Muscle layer of duodenum (tissue), 2 donors: ENCODE measurements at regions not wholly inside any gene's neighbourhood (a gene's known extent, or its start where the extent isn't known, plus 50 kb on each side); places are given as distances from the start of the nearest gene placed in this dataset.

Experiments
- H3K27ac ChIP-seq: one replicate; pipeline ENCODE4 v1.7.0; 2013; ENCODE audit warnings: mild to moderate bottlenecking, low read length
- H3K27me3 ChIP-seq: one replicate; pipeline ENCODE4 v1.7.0; 2013; ENCODE audit warnings: low read depth, mild to moderate bottlenecking, control low read depth, low read length
- H3K36me3 ChIP-seq, 2 donors: one replicate each; pipeline ENCODE4 v1.7.0; 2013; ENCODE audit warnings: low read length in 2 of 2, control low read depth in 1 of 2, mild to moderate bottlenecking in 1 of 2; ENCODE audit not compliant: insufficient read depth in 2 of 2, control insufficient read depth in 1 of 2
- H3K4me1 ChIP-seq, 2 donors: one replicate each; pipeline ENCODE4 v1.7.0; 2013; ENCODE audit warnings: low read length in 2 of 2, mild to moderate bottlenecking in 2 of 2, control low read depth in 1 of 2, moderate library complexity in 1 of 2; ENCODE audit not compliant: insufficient read depth in 2 of 2, control insufficient read depth in 1 of 2
- H3K4me3 ChIP-seq, 2 donors: one replicate each; pipeline ENCODE4 v1.7.0; 2013; ENCODE audit warnings: low read length in 2 of 2, low read depth in 1 of 2, mild to moderate bottlenecking in 1 of 2
- H3K9me3 ChIP-seq, 2 donors: one replicate each; pipeline ENCODE4 v1.7.0; 2013; ENCODE audit warnings: low read length in 2 of 2, control low read depth in 1 of 2, mild to moderate bottlenecking in 1 of 2; ENCODE audit not compliant: control insufficient read depth in 1 of 2
- donor health status: healthy.

- H3K4me3 ChIP-seq = no peak overlapping the region
- H3K9me3 ChIP-seq = no peaks in the 10 kb centered on the region
- peaks cover under 1% of the 10 kb centered on the region for H3K27me3 ChIP-seq
- H3K4me1 ChIP-seq = no peaks in the 10 kb centered on the region
- H3K36me3 ChIP-seq = no peaks in the 10 kb centered on the region
- no peak overlapping the region for H3K27ac ChIP-seq
Observed at GRCh38 chr17:77691216-77692085, 267.1 kb upstream of the TNRC6C start.

- Histone ChIP-seq H3K4me1 (peaks cover 0 to 6% of the 10 kb centered on the region in 2 donors), H3K9me3 (no peaks in the 10 kb centered on the region), H3K4me3 (no peak overlapping the region), H3K27ac (no peak overlapping the region), H3K27me3 (peaks cover 8% of the 10 kb centered on the region), H3K36me3 (no peaks in the 10 kb centered on the region)
Observed at GRCh38 chr17:77692571-77693161, 265.8 kb upstream of the TNRC6C start.

GRCh38 chr17:77693301-77693700 is 265.2 kb upstream of the TNRC6C start:
- Histone ChIP-seq H3K36me3 (no peaks in the 10 kb centered on the region), H3K27me3 (peaks cover 8% of the 10 kb centered on the region)

DNA sequence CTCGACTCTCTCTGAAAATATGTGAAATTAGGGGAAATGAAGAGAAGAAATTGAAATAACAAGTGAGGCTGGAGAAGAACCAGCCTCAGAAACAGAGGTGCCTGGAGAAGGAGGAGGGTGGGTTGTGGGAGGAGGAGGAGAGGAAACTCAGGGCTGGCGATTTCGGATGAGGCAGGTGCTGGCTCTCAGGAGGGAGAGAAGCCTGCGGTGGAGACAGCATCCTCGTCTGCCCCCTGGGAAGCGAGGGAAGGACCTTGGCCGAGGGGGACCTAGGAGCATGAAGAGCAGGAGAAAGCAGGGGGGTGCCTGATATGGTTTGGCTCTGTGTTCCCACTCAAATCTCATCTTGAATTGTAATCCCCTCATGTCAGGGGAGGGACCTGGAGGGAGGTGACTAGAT is 264.7 kb upstream of the TNRC6C start:
- no peak overlapping the region for H3K4me3 ChIP-seq
- H3K9me3 ChIP-seq = no peaks in the 10 kb centered on the region
- peaks cover 0 to 6% of the 10 kb centered on the region in 2 donors for H3K4me1 ChIP-seq
- H3K27me3 ChIP-seq = peaks cover 8% of the 10 kb centered on the region
- H3K27ac ChIP-seq = no peak overlapping the region
- H3K36me3 ChIP-seq = no peaks in the 10 kb centered on the region

More at GRCh38 chr17:77693301-77693700, 265.2 kb upstream of the TNRC6C start:
- Histone ChIP-seq H3K9me3 (no peaks in the 10 kb centered on the region), H3K27ac (no peak overlapping the region), H3K4me3 (no peak overlapping the region), H3K4me1 (peaks cover 0 to 6% of the 10 kb centered on the region in 2 donors)

DNA sequence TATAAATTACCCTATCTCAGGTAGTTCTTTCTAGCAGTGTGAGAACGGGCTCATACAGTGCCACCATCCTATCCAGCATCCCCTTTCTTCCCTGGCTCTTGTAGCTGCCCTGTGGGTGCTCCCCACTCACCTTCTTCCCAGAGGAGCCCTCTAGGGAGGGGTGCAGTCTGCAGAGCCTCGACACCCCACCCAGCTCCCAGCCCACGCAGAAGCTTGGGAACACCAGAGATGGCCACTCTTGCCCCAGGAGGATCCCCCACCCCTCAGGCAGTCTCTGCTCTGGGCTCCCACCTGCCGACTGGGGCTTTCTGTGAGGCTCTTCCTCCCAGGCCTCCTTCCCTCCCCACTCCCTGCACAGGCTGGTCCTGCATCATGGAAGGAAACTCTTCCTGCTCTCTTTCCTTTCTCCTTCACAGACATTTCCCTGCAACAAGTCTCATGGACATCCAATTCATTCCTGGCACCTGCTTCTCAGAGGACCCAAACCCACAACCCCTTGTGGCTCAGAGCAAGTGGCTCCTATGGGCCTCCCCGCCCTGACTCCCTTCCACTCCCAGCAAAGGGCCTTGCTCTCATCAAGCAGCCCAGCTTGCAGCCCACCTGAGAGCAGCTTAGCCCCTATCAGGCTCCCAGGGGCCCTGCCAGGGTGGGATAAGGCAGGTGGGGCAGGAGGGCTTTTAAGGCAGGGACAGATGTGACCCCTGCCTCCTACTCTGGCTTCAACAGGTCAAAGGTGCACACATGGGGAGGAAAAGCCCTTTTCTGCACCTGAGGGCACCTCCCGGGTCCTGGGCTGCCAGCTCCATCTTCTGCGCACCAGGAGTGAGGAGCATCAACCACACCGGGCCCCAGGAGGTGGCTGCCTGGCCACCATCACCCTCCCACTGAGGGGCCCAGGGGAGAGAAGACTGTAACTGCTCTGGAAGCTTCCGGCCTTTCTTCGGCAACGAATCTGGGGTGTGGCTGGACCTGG is 263.8 kb upstream of the TNRC6C start:
- no peaks in the 10 kb centered on the region for H3K9me3 ChIP-seq
- H3K4me3 ChIP-seq = no peak overlapping the region
- H3K4me1 ChIP-seq = peaks cover 0 to 6% of the 10 kb centered on the region in 2 donors
- no peak overlapping the region for H3K27ac ChIP-seq
- H3K36me3 ChIP-seq = no peaks in the 10 kb centered on the region
- peaks cover 8% of the 10 kb centered on the region for H3K27me3 ChIP-seq

DNA sequence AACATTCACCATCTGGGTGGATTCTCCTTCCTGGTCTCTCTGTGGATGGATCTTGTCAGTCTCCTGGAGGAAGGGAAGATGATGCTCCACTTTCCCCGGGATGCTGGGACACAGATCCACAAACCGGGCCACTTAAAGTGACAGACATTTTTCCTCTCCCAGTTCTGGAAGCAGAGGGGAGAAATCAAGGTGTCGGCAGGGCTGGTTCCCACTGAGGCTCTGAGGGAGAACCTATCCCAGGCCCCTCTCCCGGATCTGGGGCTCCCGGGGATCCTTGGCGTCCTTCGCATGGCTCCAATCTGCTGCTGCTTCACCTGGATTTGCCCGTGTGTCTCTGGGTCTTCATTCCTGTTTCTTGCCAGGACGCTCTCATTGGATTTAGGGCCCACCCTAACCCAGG is 263.1 kb upstream of the TNRC6C start:
- Histone ChIP-seq H3K4me1 (peaks cover 0 to 6% of the 10 kb centered on the region in 2 donors), H3K9me3 (no peaks in the 10 kb centered on the region), H3K27ac (no peak overlapping the region), H3K27me3 (peaks cover 8% of the 10 kb centered on the region), H3K4me3 (no peak overlapping the region), H3K36me3 (no peaks in the 10 kb centered on the region)

GRCh38 chr17:77696151-77696720 is 262.3 kb upstream of the TNRC6C start:
- no peak overlapping the region for H3K27ac ChIP-seq
- H3K27me3 ChIP-seq = peaks cover 8% of the 10 kb centered on the region
- no peak overlapping the region for H3K4me3 ChIP-seq
- H3K4me1 ChIP-seq = peaks cover 0 to 6% of the 10 kb centered on the region in 2 donors
- no peaks in the 10 kb centered on the region for H3K36me3 ChIP-seq
- H3K9me3 ChIP-seq = no peaks in the 10 kb centered on the region

GRCh38 chr17:77696721-77697460 is 261.6 kb upstream of the TNRC6C start:
- Histone ChIP-seq H3K4me1 (peaks cover 0 to 6% of the 10 kb centered on the region in 2 donors), H3K27ac (no peak overlapping the region), H3K27me3 (peaks cover 8% of the 10 kb centered on the region), H3K9me3 (no peaks in the 10 kb centered on the region), H3K4me3 (no peak overlapping the region), H3K36me3 (no peaks in the 10 kb centered on the region)

- no peaks in the 10 kb centered on the region for H3K36me3 ChIP-seq
- H3K27ac ChIP-seq = no peak overlapping the region
- peaks cover 8% of the 10 kb centered on the region for H3K27me3 ChIP-seq
- no peak overlapping the region for H3K4me3 ChIP-seq
- peaks cover 0 to 6% of the 10 kb centered on the region in 2 donors for H3K4me1 ChIP-seq
- H3K9me3 ChIP-seq = no peaks in the 10 kb centered on the region
Observed at GRCh38 chr17:77697480-77698400, 260.8 kb upstream of the TNRC6C start.
